Ovary (tissue), 3 donors: ENCODE measurements at regions not wholly inside any gene's neighbourhood (a gene's known extent, or its start where the extent isn't known, plus 50 kb on each side); places are given as distances from the start of the nearest gene placed in this dataset.

ENCODE experiments used
- POLR2A ChIP-seq: fragments of 450-650 bp; IDR thresholded peaks from one replicate; pipeline ENCODE4 v1.6.1; 2017; ENCODE audit warnings: antibody characterized with exemption, mild to moderate bottlenecking, moderate library complexity
- TF ChIP-seq, protein P1 (sequence below), 3 donors: fragments of 450-650 bp in 2 of 3; fragments of 200-600 bp in 1 of 3; IDR thresholded peaks; one replicate each; pipeline versions ENCODE4 v1.5.1 to v1.8.0; 2016 to 2022; ENCODE audit warnings: antibody characterized with exemption in 3 of 3, mild to moderate bottlenecking in 1 of 3
- donor health status: DM: no; HTN: no; CAD: no.

- TF ChIP-seq, protein P1, sequence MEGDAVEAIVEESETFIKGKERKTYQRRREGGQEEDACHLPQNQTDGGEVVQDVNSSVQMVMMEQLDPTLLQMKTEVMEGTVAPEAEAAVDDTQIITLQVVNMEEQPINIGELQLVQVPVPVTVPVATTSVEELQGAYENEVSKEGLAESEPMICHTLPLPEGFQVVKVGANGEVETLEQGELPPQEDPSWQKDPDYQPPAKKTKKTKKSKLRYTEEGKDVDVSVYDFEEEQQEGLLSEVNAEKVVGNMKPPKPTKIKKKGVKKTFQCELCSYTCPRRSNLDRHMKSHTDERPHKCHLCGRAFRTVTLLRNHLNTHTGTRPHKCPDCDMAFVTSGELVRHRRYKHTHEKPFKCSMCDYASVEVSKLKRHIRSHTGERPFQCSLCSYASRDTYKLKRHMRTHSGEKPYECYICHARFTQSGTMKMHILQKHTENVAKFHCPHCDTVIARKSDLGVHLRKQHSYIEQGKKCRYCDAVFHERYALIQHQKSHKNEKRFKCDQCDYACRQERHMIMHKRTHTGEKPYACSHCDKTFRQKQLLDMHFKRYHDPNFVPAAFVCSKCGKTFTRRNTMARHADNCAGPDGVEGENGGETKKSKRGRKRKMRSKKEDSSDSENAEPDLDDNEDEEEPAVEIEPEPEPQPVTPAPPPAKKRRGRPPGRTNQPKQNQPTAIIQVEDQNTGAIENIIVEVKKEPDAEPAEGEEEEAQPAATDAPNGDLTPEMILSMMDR (IDR thresholded peaks at IDR 0.05) = no peak
- TF ChIP-seq POLR2A = no peak
These were observed 1128.0 kb downstream of the STPG2 start for GRCh38 chr4:97015301-97015700.
